H54 (cell line): ENCODE measurements at regions not wholly inside any gene's neighbourhood (a gene's known extent, or its start where the extent isn't known, plus 50 kb on each side); places are given as distances from the start of the nearest gene placed in this dataset.
"Not testable (repeated sequence)": the region's sequence is repeated elsewhere in the genome, so short reads cannot be mapped to it uniquely, and the experiment has no call there.

Source experiments
- DNase-seq: peaks from one replicate; pipeline ENCODE4 v3.0.0; 2011; ENCODE audit warnings: low spot score, mixed read lengths; ENCODE audit not compliant: insufficient read length
- FAIRE-seq: peaks from 3 replicates; lab custom pipeline; 2011; peaks lifted over from hg19 to GRCh38; lab: Jason Lieb, UNC
- POLR2A ChIP-seq: IDR thresholded peaks from 2 replicates; pipeline ENCODE4 v1.6.1; 2011; ENCODE audit warnings: low read depth, mild to moderate bottlenecking, low read length

GRCh38 chr13:30520571-30520970, 54.8 kb upstream of the HMGB1 start:
- FAIRE-seq = no peak
- DNase-seq = peak; percentile 13
- no peak for TF ChIP-seq POLR2A

GRCh38 chr13:30523211-30523610, 57.5 kb upstream of the HMGB1 start:
- no peak for DNase-seq
- TF ChIP-seq POLR2A = no peak
- no peak for FAIRE-seq

GRCh38 chr13:30523817-30524216, 58.1 kb upstream of the HMGB1 start:
- not testable (repeated sequence) for FAIRE-seq, DNase-seq

- DNase-seq, FAIRE-seq: not testable (repeated sequence)
Measured at GRCh38 chr13:30525212-30525611, 59.5 kb upstream of the HMGB1 start.

GRCh38 chr13:30526612-30527495, 61.1 kb upstream of the HMGB1 start:
- no peak for TF ChIP-seq POLR2A
- FAIRE-seq (no peak), DNase-seq (no peak)

GRCh38 chr13:30529085-30529834, 63.5 kb upstream of the HMGB1 start:
- TF ChIP-seq POLR2A = no peak
- FAIRE-seq = no peak
- DNase-seq = no peak

GRCh38 chr13:30535046-30535445, 69.3 kb upstream of the HMGB1 start:
- no peak for TF ChIP-seq POLR2A
- DNase-seq = no peak
- FAIRE-seq = no peak

- DNase-seq (no peak), FAIRE-seq (no peak)
- TF ChIP-seq POLR2A = no peak
Measured at GRCh38 chr13:30545320-30545719, 72.4 kb upstream of the USPL1 start.

GRCh38 chr13:30548046-30548445, 69.7 kb upstream of the USPL1 start:
- DNase-seq, FAIRE-seq: not testable (repeated sequence)

- DNase-seq (no peak), FAIRE-seq (no peak)
- TF ChIP-seq POLR2A = no peak
Measured at GRCh38 chr13:30551189-30551588, 66.5 kb upstream of the USPL1 start.

GRCh38 chr13:30552567-30552966, 65.2 kb upstream of the USPL1 start:
- no peak for TF ChIP-seq POLR2A
- FAIRE-seq (no peak), DNase-seq (no peak)

- DNase-seq = no peak
- TF ChIP-seq POLR2A = no peak
- FAIRE-seq = no peak
Measured at GRCh38 chr13:30559274-30559673, 58.4 kb upstream of the USPL1 start.

GRCh38 chr13:30560212-30560611, 57.5 kb upstream of the USPL1 start:
- DNase-seq (no peak), FAIRE-seq (no peak)
- TF ChIP-seq POLR2A = no peak

GRCh38 chr13:30561511-30561910, 56.2 kb upstream of the USPL1 start:
- no peak for TF ChIP-seq POLR2A
- no peak for FAIRE-seq
- DNase-seq = no peak
